Mesothelial cell of epicardium (in vitro differentiated cells): ENCODE measurements at regions not wholly inside any gene's neighbourhood (a gene's known extent, or its start where the extent isn't known, plus 50 kb on each side); places are given as distances from the start of the nearest gene placed in this dataset.

Experiments
- DNase-seq, 2 experiments: peaks; one replicate each; pipeline ENCODE4 v3.0.0; 2021; ENCODE audit warnings: low spot score in 2 of 2; ENCODE audit not compliant: unreplicated experiment in 2 of 2
- H3K27ac Mint-ChIP-seq: 2 replicates; pipeline ENCODE4 v1.8.0; 2021; ENCODE audit warnings: mixed read lengths
- H3K27me3 Mint-ChIP-seq: 2 replicates; pipeline ENCODE4 v1.8.0; 2021; ENCODE audit warnings: low read depth, mixed read lengths
- H3K36me3 Mint-ChIP-seq: 2 replicates; pipeline ENCODE4 v1.8.0; 2021; ENCODE audit warnings: mixed read lengths
- H3K4me1 Mint-ChIP-seq: 2 replicates; pipeline ENCODE4 v1.8.0; 2021; ENCODE audit warnings: mixed read lengths
- H3K4me3 Mint-ChIP-seq: 2 replicates; pipeline ENCODE4 v1.8.0; 2021; ENCODE audit warnings: mild to moderate bottlenecking, moderate library complexity, mixed read lengths
- H3K9me3 Mint-ChIP-seq: 2 replicates; pipeline ENCODE4 v1.8.0; 2021; ENCODE audit warnings: mixed read lengths
- TF ChIP-seq, protein P1 (sequence below): fragments of 200-600 bp; sonication (generic); IDR thresholded peaks from one replicate; pipeline ENCODE4 v1.5.0; 2021; ENCODE audit warnings: antibody characterized with exemption; ENCODE audit not compliant: unreplicated experiment

DNA sequence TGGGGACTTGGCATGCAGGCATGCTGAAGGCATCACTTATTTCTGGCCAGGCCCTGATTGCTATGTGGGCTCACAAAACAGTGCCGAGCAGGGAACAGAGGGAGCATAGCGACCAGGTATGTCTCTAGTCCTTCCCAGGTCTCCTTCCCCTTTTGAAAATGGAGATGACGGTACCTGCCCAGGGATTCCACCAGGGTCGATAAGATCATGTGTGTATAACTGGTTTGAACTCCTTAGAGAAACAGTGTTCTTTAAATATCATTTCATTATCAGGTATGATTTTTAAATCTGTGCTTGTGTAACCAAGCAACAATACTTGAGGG is 280.6 kb downstream of the FOXO1 start:
- Mint-ChIP-seq H3K4me3 (no peak overlapping the region), H3K9me3 (no peaks in the 10 kb centered on the region), H3K27me3 (no peaks in the 10 kb centered on the region), H3K36me3 (no peaks in the 10 kb centered on the region), H3K27ac (peak overlapping the region; percentile 92), H3K4me1 (peaks cover 46% of the 10 kb centered on the region)
- TF ChIP-seq, protein P1, sequence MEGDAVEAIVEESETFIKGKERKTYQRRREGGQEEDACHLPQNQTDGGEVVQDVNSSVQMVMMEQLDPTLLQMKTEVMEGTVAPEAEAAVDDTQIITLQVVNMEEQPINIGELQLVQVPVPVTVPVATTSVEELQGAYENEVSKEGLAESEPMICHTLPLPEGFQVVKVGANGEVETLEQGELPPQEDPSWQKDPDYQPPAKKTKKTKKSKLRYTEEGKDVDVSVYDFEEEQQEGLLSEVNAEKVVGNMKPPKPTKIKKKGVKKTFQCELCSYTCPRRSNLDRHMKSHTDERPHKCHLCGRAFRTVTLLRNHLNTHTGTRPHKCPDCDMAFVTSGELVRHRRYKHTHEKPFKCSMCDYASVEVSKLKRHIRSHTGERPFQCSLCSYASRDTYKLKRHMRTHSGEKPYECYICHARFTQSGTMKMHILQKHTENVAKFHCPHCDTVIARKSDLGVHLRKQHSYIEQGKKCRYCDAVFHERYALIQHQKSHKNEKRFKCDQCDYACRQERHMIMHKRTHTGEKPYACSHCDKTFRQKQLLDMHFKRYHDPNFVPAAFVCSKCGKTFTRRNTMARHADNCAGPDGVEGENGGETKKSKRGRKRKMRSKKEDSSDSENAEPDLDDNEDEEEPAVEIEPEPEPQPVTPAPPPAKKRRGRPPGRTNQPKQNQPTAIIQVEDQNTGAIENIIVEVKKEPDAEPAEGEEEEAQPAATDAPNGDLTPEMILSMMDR: no peak
- no peak for DNase-seq

DNA sequence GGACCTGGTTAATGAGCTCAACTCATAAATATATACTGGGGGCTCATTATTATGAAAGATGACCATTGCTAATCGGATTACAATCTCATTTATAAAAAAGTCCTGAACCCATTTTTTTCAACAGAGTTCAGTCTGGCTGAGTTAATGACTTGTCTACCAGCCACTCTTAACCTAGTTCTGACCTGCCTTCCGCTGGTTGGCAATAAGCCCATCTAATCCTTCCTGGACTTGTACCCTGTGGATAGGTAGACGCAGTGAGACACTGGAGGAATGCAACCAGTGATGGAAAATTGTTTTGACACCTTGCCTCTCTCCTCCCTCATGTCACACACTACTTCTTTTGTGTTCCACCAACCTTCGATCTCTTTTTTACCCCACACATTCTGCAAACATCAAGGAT is 279.9 kb downstream of the FOXO1 start:
- Mint-ChIP-seq H3K27ac (peak overlapping the region; percentile 92), H3K36me3 (no peaks in the 10 kb centered on the region), H3K27me3 (no peaks in the 10 kb centered on the region), H3K4me3 (no peak overlapping the region), H3K4me1 (peaks cover 51% of the 10 kb centered on the region), H3K9me3 (no peaks in the 10 kb centered on the region)
- no peak for DNase-seq
- TF ChIP-seq, protein P1: no peak

GRCh38 chr13:40387775-40388174 is 278.7 kb downstream of the FOXO1 start:
- Mint-ChIP-seq H3K4me3 (no peak overlapping the region), H3K27me3 (no peaks in the 10 kb centered on the region), H3K36me3 (no peaks in the 10 kb centered on the region), H3K27ac (no peak overlapping the region), H3K4me1 (peaks cover 49% of the 10 kb centered on the region), H3K9me3 (no peaks in the 10 kb centered on the region)
- TF ChIP-seq, protein P1: no peak
- no peak for DNase-seq

DNA sequence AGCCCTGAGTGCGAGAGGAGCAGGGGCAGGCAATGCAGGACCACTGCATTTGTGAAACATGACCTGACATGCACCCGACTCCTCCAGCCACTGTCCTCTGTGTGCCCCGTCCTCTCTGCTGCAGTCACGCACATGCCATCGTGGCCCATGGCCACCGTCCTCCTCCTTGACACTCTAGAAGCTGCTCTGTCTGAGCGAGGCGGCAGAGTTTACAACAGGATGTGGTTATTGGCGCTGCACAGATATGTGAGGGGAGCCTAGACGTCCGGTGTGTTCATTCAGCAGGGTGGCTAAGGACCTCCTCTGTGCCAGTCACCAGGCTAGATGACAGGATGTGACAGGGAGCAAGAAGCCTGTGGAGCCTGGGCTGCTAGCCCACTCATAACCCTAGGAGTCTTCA is 277.8 kb downstream of the FOXO1 start:
- TF ChIP-seq, protein P1: no peak
- H3K4me3 Mint-ChIP-seq: no peak overlapping the region
- no peaks in the 10 kb centered on the region for H3K36me3 Mint-ChIP-seq
- no peak for DNase-seq
- peaks cover 49% of the 10 kb centered on the region for H3K4me1 Mint-ChIP-seq
- no peaks in the 10 kb centered on the region for H3K9me3 Mint-ChIP-seq
- H3K27ac Mint-ChIP-seq: peak overlapping the region; percentile 22
- H3K27me3 Mint-ChIP-seq: no peaks in the 10 kb centered on the region

GRCh38 chr13:40389081-40389641 is 277.3 kb downstream of the FOXO1 start:
- no peak overlapping the region for H3K27ac Mint-ChIP-seq
- H3K4me3 Mint-ChIP-seq: no peak overlapping the region
- H3K9me3 Mint-ChIP-seq: no peaks in the 10 kb centered on the region
- H3K36me3 Mint-ChIP-seq: no peaks in the 10 kb centered on the region
- peaks cover 48% of the 10 kb centered on the region for H3K4me1 Mint-ChIP-seq
- H3K27me3 Mint-ChIP-seq: no peaks in the 10 kb centered on the region
- DNase-seq: no peak
- TF ChIP-seq, protein P1: no peak

GRCh38 chr13:40390401-40390916 is 276.0 kb downstream of the FOXO1 start:
- Mint-ChIP-seq H3K4me1 (peaks cover 39% of the 10 kb centered on the region), H3K27me3 (no peaks in the 10 kb centered on the region), H3K36me3 (no peaks in the 10 kb centered on the region), H3K27ac (no peak overlapping the region), H3K4me3 (no peak overlapping the region), H3K9me3 (no peaks in the 10 kb centered on the region)
- TF ChIP-seq, protein P1: no peak
- DNase-seq: no peak
